ENCODE measurements at regions not wholly inside any gene's neighbourhood (a gene's known extent, or its start where the extent isn't known, plus 50 kb on each side); places are given as distances from the start of the nearest gene placed in this dataset.

DNA sequence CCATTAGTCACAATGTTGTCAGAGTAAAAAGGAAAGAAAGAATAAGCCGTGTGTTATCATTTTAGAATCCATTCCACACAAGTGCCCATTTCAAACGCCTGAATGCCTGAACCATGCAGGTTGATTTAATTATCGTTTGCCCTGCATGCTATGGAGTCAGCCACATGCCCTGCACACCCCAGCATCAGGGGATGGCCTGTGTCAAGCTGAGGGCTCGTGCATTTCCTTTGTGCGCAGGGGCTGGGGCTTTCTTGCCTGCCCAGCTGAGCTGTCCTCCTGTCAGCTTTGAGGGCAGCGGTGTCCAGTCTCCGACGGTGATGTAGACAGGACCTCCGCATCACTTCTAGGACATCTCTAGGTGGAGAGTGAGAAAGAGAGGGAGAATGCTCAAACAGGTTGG, 200.4 kb downstream of the TSN start:
- Histone ChIP-seq H3K36me3 (ENCODE audit: control insufficient read depth, insufficient read depth, low read length) (no peaks in the 10 kb centered on the region), H3K27me3 (ENCODE audit: control insufficient read depth, insufficient read depth, low read length) (no peaks in the 10 kb centered on the region), H3K4me3 (ENCODE audit: low read depth, low read length) (no peak overlapping the region)
- TF ChIP-seq, protein P1, sequence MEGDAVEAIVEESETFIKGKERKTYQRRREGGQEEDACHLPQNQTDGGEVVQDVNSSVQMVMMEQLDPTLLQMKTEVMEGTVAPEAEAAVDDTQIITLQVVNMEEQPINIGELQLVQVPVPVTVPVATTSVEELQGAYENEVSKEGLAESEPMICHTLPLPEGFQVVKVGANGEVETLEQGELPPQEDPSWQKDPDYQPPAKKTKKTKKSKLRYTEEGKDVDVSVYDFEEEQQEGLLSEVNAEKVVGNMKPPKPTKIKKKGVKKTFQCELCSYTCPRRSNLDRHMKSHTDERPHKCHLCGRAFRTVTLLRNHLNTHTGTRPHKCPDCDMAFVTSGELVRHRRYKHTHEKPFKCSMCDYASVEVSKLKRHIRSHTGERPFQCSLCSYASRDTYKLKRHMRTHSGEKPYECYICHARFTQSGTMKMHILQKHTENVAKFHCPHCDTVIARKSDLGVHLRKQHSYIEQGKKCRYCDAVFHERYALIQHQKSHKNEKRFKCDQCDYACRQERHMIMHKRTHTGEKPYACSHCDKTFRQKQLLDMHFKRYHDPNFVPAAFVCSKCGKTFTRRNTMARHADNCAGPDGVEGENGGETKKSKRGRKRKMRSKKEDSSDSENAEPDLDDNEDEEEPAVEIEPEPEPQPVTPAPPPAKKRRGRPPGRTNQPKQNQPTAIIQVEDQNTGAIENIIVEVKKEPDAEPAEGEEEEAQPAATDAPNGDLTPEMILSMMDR (IDR thresholded peaks at IDR 0.05; ENCODE audit: insufficient read depth, low read length, poor library complexity, severe bottlenecking), result no peak
- no peak for DNase-seq (ENCODE audit: low read depth)

DNA sequence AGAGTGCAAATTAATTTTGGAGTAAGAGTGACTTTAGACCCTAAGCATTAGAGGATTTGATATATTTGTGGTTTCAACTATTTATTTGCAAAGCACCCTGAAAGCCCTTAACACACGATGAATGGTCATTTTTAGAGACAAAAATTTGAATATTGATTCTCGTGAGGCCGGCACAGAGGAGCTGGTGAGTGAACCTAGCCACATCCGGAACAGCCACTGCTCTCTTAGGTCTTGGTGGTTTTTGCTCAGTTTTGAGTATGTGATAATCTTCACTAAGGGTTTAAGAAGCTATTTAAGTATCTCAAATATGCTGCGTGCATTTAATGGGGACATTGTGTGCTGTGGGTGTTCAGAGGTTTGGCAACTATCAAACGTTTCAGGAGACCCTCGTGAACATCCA, 204.8 kb downstream of the TSN start:
- no peaks in the 10 kb centered on the region for H3K27me3 ChIP-seq (ENCODE audit: control insufficient read depth, insufficient read depth, low read length)
- TF ChIP-seq, protein P1 (IDR thresholded peaks at IDR 0.05; ENCODE audit: insufficient read depth, low read length, poor library complexity, severe bottlenecking), result no peak
- H3K4me3 ChIP-seq (ENCODE audit: low read depth, low read length), result no peak overlapping the region
- no peak for DNase-seq (ENCODE audit: low read depth)
- H3K36me3 ChIP-seq (ENCODE audit: control insufficient read depth, insufficient read depth, low read length), result no peaks in the 10 kb centered on the region

DNA sequence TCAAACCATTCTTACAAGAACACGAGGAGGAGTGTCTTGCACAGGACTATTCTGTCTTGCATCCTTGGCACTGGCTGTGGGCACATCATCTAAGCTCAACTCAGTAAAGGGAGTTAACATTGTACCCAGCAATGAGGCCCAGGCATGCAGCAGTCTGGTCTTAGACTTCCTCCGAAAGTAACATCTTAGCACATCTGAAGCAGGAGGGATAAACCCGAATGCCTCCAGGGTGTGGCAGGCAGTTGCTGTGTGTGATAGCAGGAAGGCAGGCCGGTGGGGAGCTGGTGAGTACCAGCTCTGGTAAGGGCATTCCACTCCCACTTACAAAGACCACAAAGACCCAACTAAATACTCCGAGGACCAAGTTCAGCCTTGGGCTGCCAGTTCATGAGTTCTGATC, 206.3 kb downstream of the TSN start:
- Histone ChIP-seq H3K27me3 (ENCODE audit: control insufficient read depth, insufficient read depth, low read length) (no peaks in the 10 kb centered on the region), H3K4me3 (ENCODE audit: low read depth, low read length) (no peak overlapping the region), H3K36me3 (ENCODE audit: control insufficient read depth, insufficient read depth, low read length) (no peaks in the 10 kb centered on the region)
- TF ChIP-seq, protein P1 (IDR thresholded peaks at IDR 0.05; ENCODE audit: insufficient read depth, low read length, poor library complexity, severe bottlenecking), result no peak
- DNase-seq (ENCODE audit: low read depth), result no peak

DNA sequence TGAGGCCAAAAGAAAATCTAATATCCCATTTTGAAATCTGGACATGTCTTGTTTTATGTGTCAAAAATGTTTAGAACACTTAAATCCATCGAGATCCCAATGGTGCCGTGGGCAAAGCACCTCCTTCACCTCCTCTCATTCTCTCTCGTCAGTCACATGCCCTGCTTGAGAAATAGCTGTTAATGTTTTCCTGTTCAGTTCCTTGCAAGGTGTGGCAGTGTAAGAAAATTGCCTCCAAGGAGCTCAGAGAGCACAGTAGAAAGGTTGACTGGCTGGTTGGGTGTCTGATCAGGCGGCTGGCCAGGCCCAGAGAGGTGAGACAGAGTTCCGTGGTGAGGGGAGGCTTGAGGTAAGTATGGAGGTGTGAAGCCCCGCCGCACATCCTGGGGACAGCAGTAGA, 210.2 kb downstream of the TSN start:
- Histone ChIP-seq H3K4me3 (ENCODE audit: low read depth, low read length) (no peak overlapping the region), H3K27me3 (ENCODE audit: control insufficient read depth, insufficient read depth, low read length) (no peaks in the 10 kb centered on the region)

DNA sequence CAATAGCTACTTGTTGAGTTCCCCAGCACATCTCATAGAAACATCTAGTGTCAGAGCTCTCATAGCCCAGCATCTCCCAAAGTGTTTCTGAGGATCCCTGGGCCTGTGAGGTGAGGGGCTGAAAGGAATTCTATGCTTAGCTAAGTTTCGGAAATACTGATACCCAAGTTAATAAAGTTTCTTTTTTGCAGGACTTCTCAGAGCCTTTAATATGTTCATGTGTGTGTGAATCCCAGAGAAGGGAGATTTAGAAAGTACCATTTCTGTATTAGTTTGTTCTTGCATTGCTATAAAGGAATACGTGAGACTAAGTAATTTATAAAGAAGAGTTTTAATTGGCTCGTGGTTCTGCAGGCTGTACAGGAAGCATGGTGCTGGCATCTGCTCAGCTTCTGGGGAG, 211.2 kb downstream of the TSN start:
- TF ChIP-seq, protein P1 (IDR thresholded peaks at IDR 0.05; ENCODE audit: insufficient read depth, low read length, poor library complexity, severe bottlenecking), result no peak

More for the DNA sequence above, 210.2 kb downstream of the TSN start:
- H3K36me3 ChIP-seq (ENCODE audit: control insufficient read depth, insufficient read depth, low read length), result no peaks in the 10 kb centered on the region
- TF ChIP-seq, protein P1 (IDR thresholded peaks at IDR 0.05; ENCODE audit: insufficient read depth, low read length, poor library complexity, severe bottlenecking), result no peak
- no peak for DNase-seq (ENCODE audit: low read depth)

DNA sequence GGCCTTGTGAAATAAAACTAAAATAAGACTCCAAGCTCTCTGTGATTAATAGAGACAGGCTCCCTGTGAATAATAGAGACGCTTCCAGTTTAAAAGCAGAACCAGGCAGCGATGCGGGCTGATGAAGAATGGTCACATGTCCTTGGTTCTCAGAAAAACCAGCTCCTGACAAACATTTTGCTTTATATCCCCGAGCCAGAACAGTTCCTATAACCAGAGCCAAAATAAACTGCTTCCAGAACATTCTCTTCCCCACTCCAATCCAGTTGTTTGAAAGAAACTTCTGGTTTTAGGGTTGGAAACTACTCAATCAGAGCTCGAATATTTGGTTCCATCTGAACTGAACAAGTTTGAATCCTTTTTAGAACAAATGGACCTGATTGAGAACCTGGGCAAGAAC, 213.7 kb downstream of the TSN start:
- TF ChIP-seq, protein P1 (IDR thresholded peaks at IDR 0.05; ENCODE audit: insufficient read depth, low read length, poor library complexity, severe bottlenecking), result no peak
- Histone ChIP-seq H3K36me3 (ENCODE audit: control insufficient read depth, insufficient read depth, low read length) (no peaks in the 10 kb centered on the region), H3K4me3 (ENCODE audit: low read depth, low read length) (no peak overlapping the region), H3K27me3 (ENCODE audit: control insufficient read depth, insufficient read depth, low read length) (peaks cover 6% of the 10 kb centered on the region)
- DNase-seq (ENCODE audit: low read depth), result no peak

More for the DNA sequence above, 211.2 kb downstream of the TSN start:
- no peak for DNase-seq (ENCODE audit: low read depth)
- Histone ChIP-seq H3K36me3 (ENCODE audit: control insufficient read depth, insufficient read depth, low read length) (no peaks in the 10 kb centered on the region), H3K4me3 (ENCODE audit: low read depth, low read length) (no peak overlapping the region), H3K27me3 (ENCODE audit: control insufficient read depth, insufficient read depth, low read length) (peaks cover 2% of the 10 kb centered on the region)
